ENCODE measurements at regions not wholly inside any gene's neighbourhood (a gene's known extent, or its start where the extent isn't known, plus 50 kb on each side); places are given as distances from the start of the nearest gene placed in this dataset.

DNA sequence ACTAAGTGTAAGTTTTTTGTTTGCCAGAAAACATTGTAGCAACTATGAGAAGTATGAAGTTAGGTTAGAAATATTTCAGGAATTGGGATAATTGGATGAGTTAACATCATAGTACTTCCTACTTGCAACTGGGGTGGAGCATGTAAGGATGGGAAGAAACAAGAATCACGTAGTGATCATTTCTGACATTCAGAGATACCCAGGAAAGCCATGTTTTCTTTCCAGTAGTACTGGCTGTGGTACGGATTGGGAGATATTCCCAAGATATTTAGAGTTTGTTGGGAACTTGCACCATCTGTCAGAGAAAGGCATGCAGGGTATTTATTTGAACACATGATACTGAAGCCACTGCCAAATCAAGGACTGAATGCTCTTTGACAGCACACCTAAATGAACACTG is 87.6 kb upstream of the SLC4A4 start:
- no peak overlapping the region for H3K4me3 ChIP-seq (replicated peaks in 1 of 4; ENCODE audit: control extremely low read depth in 1 of 4, insufficient read depth in 1 of 4, low read depth in 3 of 4, low read length in 4 of 4)
- TF ChIP-seq EZH2 (IDR thresholded peaks at IDR 0.05; ENCODE audit: low read length, missing control alignments) = no peak
- TF ChIP-seq, protein P1, sequence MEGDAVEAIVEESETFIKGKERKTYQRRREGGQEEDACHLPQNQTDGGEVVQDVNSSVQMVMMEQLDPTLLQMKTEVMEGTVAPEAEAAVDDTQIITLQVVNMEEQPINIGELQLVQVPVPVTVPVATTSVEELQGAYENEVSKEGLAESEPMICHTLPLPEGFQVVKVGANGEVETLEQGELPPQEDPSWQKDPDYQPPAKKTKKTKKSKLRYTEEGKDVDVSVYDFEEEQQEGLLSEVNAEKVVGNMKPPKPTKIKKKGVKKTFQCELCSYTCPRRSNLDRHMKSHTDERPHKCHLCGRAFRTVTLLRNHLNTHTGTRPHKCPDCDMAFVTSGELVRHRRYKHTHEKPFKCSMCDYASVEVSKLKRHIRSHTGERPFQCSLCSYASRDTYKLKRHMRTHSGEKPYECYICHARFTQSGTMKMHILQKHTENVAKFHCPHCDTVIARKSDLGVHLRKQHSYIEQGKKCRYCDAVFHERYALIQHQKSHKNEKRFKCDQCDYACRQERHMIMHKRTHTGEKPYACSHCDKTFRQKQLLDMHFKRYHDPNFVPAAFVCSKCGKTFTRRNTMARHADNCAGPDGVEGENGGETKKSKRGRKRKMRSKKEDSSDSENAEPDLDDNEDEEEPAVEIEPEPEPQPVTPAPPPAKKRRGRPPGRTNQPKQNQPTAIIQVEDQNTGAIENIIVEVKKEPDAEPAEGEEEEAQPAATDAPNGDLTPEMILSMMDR (conservative IDR thresholded peaks at IDR 0.05 in 1 of 2, IDR thresholded peaks at IDR 0.05 in 1 of 2; ENCODE audit: low read depth in 1 of 2, low read length in 2 of 2) = no peak
- no peaks in the 10 kb centered on the region for H3K27me3 ChIP-seq (ENCODE audit: control insufficient read depth, insufficient read depth, low read length)
- H4K20me1 ChIP-seq (ENCODE audit: control insufficient read depth, extremely low read depth, insufficient read depth, low read length) = no peaks in the 10 kb centered on the region
- peak overlapping the region; percentile 71 for H3K27ac ChIP-seq (ENCODE audit: insufficient read depth, low read length)
- H3K4me2 ChIP-seq (ENCODE audit: extremely low read depth, insufficient read depth, low read length) = peak overlapping the region; percentile 40
- H3K9me3 ChIP-seq (ENCODE audit: control insufficient read depth, insufficient read depth, low read depth, low read length) = no peaks in the 10 kb centered on the region
- H3K36me3 ChIP-seq (ENCODE audit: control insufficient read depth, insufficient read depth, low read length) = no peaks in the 10 kb centered on the region
- H3K79me2 ChIP-seq (ENCODE audit: control insufficient read depth, insufficient read depth, low read length) = peaks cover 9% of the 10 kb centered on the region
- no peak overlapping the region for H2AFZ ChIP-seq (ENCODE audit: low read length)
- DNase-seq (ENCODE audit: low read depth in 2 of 2) = peak in 1 of 2 donors; percentile 76
- no peak overlapping the region for H3K9ac ChIP-seq (ENCODE audit: insufficient read depth, low read length)
- peaks cover 17% of the 10 kb centered on the region for H3K4me1 ChIP-seq (ENCODE audit: control insufficient read depth, extremely low read depth, insufficient read depth, low read length)

DNA sequence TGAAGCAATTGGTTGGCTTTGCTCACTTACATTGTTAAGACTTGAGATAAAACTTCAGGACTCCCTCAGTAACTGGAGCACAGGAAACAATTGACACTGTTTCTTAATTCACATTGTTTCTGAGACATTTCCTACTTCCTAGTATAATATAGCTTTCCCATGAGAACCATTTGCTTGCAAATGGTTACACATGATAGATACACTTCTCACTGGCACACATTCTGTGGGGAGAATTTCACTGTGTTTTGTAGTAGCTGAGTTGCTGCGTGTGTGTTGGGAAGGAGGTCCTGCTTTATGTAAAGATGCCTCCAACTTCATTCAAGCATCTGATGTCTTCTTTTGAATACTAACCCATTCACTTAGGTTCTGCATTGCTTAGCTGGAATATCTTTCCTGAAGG is 85.3 kb upstream of the SLC4A4 start:
- Histone ChIP-seq H3K4me3 (replicated peaks in 1 of 4; ENCODE audit: control extremely low read depth in 1 of 4, insufficient read depth in 1 of 4, low read depth in 3 of 4, low read length in 4 of 4) (peak overlapping the region in 1 of 4 experiments; percentile 26), H3K9ac (ENCODE audit: insufficient read depth, low read length) (no peak overlapping the region), H2AFZ (ENCODE audit: low read length) (peak overlapping the region; percentile 34), H3K79me2 (ENCODE audit: control insufficient read depth, insufficient read depth, low read length) (peaks cover 8% of the 10 kb centered on the region), H4K20me1 (ENCODE audit: control insufficient read depth, extremely low read depth, insufficient read depth, low read length) (no peaks in the 10 kb centered on the region), H3K36me3 (ENCODE audit: control insufficient read depth, insufficient read depth, low read length) (no peaks in the 10 kb centered on the region), H3K4me2 (ENCODE audit: extremely low read depth, insufficient read depth, low read length) (peak overlapping the region; percentile 69), H3K27ac (ENCODE audit: insufficient read depth, low read length) (peak overlapping the region; percentile 16), H3K4me1 (ENCODE audit: control insufficient read depth, extremely low read depth, insufficient read depth, low read length) (peaks cover 17% of the 10 kb centered on the region), H3K9me3 (ENCODE audit: control insufficient read depth, insufficient read depth, low read depth, low read length) (no peaks in the 10 kb centered on the region), H3K27me3 (ENCODE audit: control insufficient read depth, insufficient read depth, low read length) (no peaks in the 10 kb centered on the region)
- TF ChIP-seq, protein P1 (conservative IDR thresholded peaks at IDR 0.05 in 1 of 2, IDR thresholded peaks at IDR 0.05 in 1 of 2; ENCODE audit: low read depth in 1 of 2, low read length in 2 of 2) = no peak
- TF ChIP-seq EZH2 (IDR thresholded peaks at IDR 0.05; ENCODE audit: low read length, missing control alignments) = no peak
- no peak for DNase-seq (ENCODE audit: low read depth in 2 of 2)

DNA sequence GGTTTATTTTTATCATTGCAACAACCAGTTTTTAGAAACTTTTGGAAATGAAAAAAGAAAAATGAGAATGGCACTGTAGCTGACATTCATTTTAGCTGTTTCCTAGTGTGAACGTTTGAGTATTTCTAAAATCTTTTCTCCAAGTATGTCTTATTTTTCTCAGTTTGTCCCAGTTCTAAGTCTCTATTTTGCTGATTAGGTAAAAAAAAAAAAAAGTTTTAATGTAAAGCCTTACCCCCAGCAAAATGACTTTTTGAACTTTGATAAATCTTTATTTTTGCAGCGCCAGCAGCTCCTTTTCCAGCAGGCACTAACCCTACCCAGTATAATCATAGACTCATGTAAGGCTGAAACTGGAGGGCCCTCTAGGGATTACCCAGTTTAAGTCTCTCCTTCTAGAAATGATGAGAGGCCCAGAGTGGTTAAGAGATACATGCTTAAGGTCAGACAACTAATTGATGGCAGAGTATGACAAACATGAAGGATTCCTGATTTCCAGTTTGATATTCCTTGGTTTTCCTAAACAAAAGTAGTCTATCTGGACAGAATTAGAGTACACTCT is 84.3 kb upstream of the SLC4A4 start:
- Histone ChIP-seq H3K4me3 (replicated peaks in 1 of 4; ENCODE audit: control extremely low read depth in 1 of 4, insufficient read depth in 1 of 4, low read depth in 3 of 4, low read length in 4 of 4) (peak overlapping the region in 2 of 4 experiments; percentile 13 to 26), H4K20me1 (ENCODE audit: control insufficient read depth, extremely low read depth, insufficient read depth, low read length) (no peaks in the 10 kb centered on the region), H3K79me2 (ENCODE audit: control insufficient read depth, insufficient read depth, low read length) (peaks cover 12% of the 10 kb centered on the region), H3K9me3 (ENCODE audit: control insufficient read depth, insufficient read depth, low read depth, low read length) (no peaks in the 10 kb centered on the region), H3K9ac (ENCODE audit: insufficient read depth, low read length) (no peak overlapping the region), H3K27me3 (ENCODE audit: control insufficient read depth, insufficient read depth, low read length) (no peaks in the 10 kb centered on the region), H3K4me1 (ENCODE audit: control insufficient read depth, extremely low read depth, insufficient read depth, low read length) (peaks cover 17% of the 10 kb centered on the region), H3K4me2 (ENCODE audit: extremely low read depth, insufficient read depth, low read length) (peak overlapping the region; percentile 69), H3K36me3 (ENCODE audit: control insufficient read depth, insufficient read depth, low read length) (no peaks in the 10 kb centered on the region), H2AFZ (ENCODE audit: low read length) (no peak overlapping the region), H3K27ac (ENCODE audit: insufficient read depth, low read length) (no peak overlapping the region)
- peak in 1 of 2 donors; percentile 21 for DNase-seq (ENCODE audit: low read depth in 2 of 2)
- TF ChIP-seq, protein P1 (conservative IDR thresholded peaks at IDR 0.05 in 1 of 2, IDR thresholded peaks at IDR 0.05 in 1 of 2; ENCODE audit: low read depth in 1 of 2, low read length in 2 of 2) = no peak
- TF ChIP-seq EZH2 (IDR thresholded peaks at IDR 0.05; ENCODE audit: low read length, missing control alignments) = no peak
